Endothelial cell (in vitro differentiated cells): ENCODE measurements at regions not wholly inside any gene's neighbourhood (a gene's known extent, or its start where the extent isn't known, plus 50 kb on each side); places are given as distances from the start of the nearest gene placed in this dataset.
"Not testable (repeated sequence)": the region's sequence is repeated elsewhere in the genome, so short reads cannot be mapped to it uniquely, and the experiment has no call there.

Experiments
- DNase-seq: peaks from one replicate; pipeline ENCODE4 v3.0.0; 2021; ENCODE audit warnings: low spot score
- H3K27ac Mint-ChIP-seq: one replicate; pipeline ENCODE4 v1.8.0; 2021; ENCODE audit warnings: mixed read lengths, inconsistent platforms; ENCODE audit not compliant: unreplicated experiment
- H3K27me3 Mint-ChIP-seq: one replicate; pipeline ENCODE4 v1.8.0; 2021; ENCODE audit warnings: mild to moderate bottlenecking, moderate library complexity, mixed read lengths, inconsistent platforms; ENCODE audit not compliant: unreplicated experiment
- H3K36me3 Mint-ChIP-seq: one replicate; pipeline ENCODE4 v1.8.0; 2021; ENCODE audit warnings: mild to moderate bottlenecking, low read depth, mixed read lengths, inconsistent platforms; ENCODE audit not compliant: unreplicated experiment
- H3K4me1 Mint-ChIP-seq: one replicate; pipeline ENCODE4 v1.8.0; 2021; ENCODE audit warnings: mild to moderate bottlenecking, mixed read lengths, inconsistent platforms; ENCODE audit not compliant: unreplicated experiment
- H3K4me3 Mint-ChIP-seq: one replicate; pipeline ENCODE4 v1.8.0; 2021; ENCODE audit warnings: mild to moderate bottlenecking, mixed read lengths, inconsistent platforms; ENCODE audit not compliant: unreplicated experiment
- H3K9me3 Mint-ChIP-seq: one replicate; pipeline ENCODE4 v1.8.0; 2021; ENCODE audit warnings: mixed read lengths, inconsistent platforms; ENCODE audit not compliant: unreplicated experiment
- CTCF ChIP-seq: fragments of 200-600 bp; sonication (generic); IDR thresholded peaks from one replicate; pipeline ENCODE4 v1.5.0; 2021; ENCODE audit warnings: antibody characterized with exemption; ENCODE audit not compliant: unreplicated experiment

- TF ChIP-seq CTCF: no peak
- Mint-ChIP-seq H3K9me3 (no peaks in the 10 kb centered on the region), H3K36me3 (no peaks in the 10 kb centered on the region)
Measured at GRCh38 chr2:192500550-192501200, 305.9 kb upstream of the TMEFF2 start.

GRCh38 chr2:192499476-192499875 is 304.7 kb upstream of the TMEFF2 start:
- Mint-ChIP-seq H3K4me3 (no peak overlapping the region), H3K27me3 (peaks cover 2% of the 10 kb centered on the region), H3K4me1 (no peaks in the 10 kb centered on the region), H3K9me3 (no peaks in the 10 kb centered on the region), H3K36me3 (no peaks in the 10 kb centered on the region), H3K27ac (no peak overlapping the region)
- TF ChIP-seq CTCF: no peak
- DNase-seq: no peak

More at GRCh38 chr2:192500550-192501200, 305.9 kb upstream of the TMEFF2 start:
- Mint-ChIP-seq H3K27me3 (peaks cover 2% of the 10 kb centered on the region), H3K4me3 (no peak overlapping the region), H3K27ac (no peak overlapping the region), H3K4me1 (no peaks in the 10 kb centered on the region)
- no peak for DNase-seq

- Mint-ChIP-seq H3K27me3 (peaks cover 2% of the 10 kb centered on the region), H3K4me1 (no peaks in the 10 kb centered on the region), H3K27ac (no peak overlapping the region), H3K4me3 (no peak overlapping the region), H3K9me3 (no peaks in the 10 kb centered on the region), H3K36me3 (no peaks in the 10 kb centered on the region)
- no peak for DNase-seq
- no peak for TF ChIP-seq CTCF
Measured at GRCh38 chr2:192498747-192499146, 304.0 kb upstream of the TMEFF2 start.

GRCh38 chr2:192488158-192488557 is 293.4 kb upstream of the TMEFF2 start:
- not testable (repeated sequence) for DNase-seq, H3K27ac Mint-ChIP-seq, H3K27me3 Mint-ChIP-seq, H3K4me3 Mint-ChIP-seq, H3K9me3 Mint-ChIP-seq, H3K4me1 Mint-ChIP-seq, H3K36me3 Mint-ChIP-seq

- H3K9me3 Mint-ChIP-seq: no peaks in the 10 kb centered on the region
- H3K27ac Mint-ChIP-seq: no peak overlapping the region
- DNase-seq: no peak
- no peaks in the 10 kb centered on the region for H3K36me3 Mint-ChIP-seq
- H3K27me3 Mint-ChIP-seq: peaks cover 1% of the 10 kb centered on the region
- H3K4me1 Mint-ChIP-seq: no peaks in the 10 kb centered on the region
- H3K4me3 Mint-ChIP-seq: no peak overlapping the region
- TF ChIP-seq CTCF: no peak
Measured at GRCh38 chr2:192487636-192488035, 292.9 kb upstream of the TMEFF2 start.
